Osteoblast (primary cell): ENCODE measurements at regions not wholly inside any gene's neighbourhood (a gene's known extent, or its start where the extent isn't known, plus 50 kb on each side); places are given as distances from the start of the nearest gene placed in this dataset.

Experiments used
- DNase-seq: peaks from one replicate; pipeline ENCODE4 v3.0.0; 2011; ENCODE audit warnings: low spot score, mixed read lengths; ENCODE audit not compliant: insufficient read length; ENCODE audit errors: missing footprints
- H2AFZ ChIP-seq: 2 replicates; pipeline ENCODE4 v1.6.0; 2011; ENCODE audit warnings: mild to moderate bottlenecking, low read length
- H3K27ac ChIP-seq: 2 replicates; pipeline ENCODE4 v1.5.1; 2011; ENCODE audit warnings: mild to moderate bottlenecking, low read depth, low read length, moderate library complexity
- H3K27me3 ChIP-seq: 2 replicates; pipeline ENCODE4 v1.6.0; 2012; ENCODE audit warnings: mild to moderate bottlenecking, control low read depth, inconsistent platforms, low read length, moderate library complexity; ENCODE audit not compliant: insufficient read depth
- H3K36me3 ChIP-seq: 2 replicates; pipeline ENCODE4 v1.5.1; 2011; ENCODE audit warnings: mild to moderate bottlenecking, low read length, control low read depth, moderate library complexity; ENCODE audit not compliant: insufficient read depth
- H3K4me1 ChIP-seq: 2 replicates; pipeline ENCODE4 v1.5.1; 2011; ENCODE audit warnings: mild to moderate bottlenecking, low read length, control low read depth, moderate library complexity; ENCODE audit not compliant: insufficient read depth
- H3K4me2 ChIP-seq: 2 replicates; pipeline ENCODE4 v1.6.0; 2011; ENCODE audit warnings: mild to moderate bottlenecking, low read length; ENCODE audit not compliant: insufficient read depth
- H3K4me3 ChIP-seq: fragments of 200-600 bp; sonication (generic); 3 replicates; pipeline ENCODE4 v1.5.1; 2012; ENCODE audit warnings: mild to moderate bottlenecking, low read length, inconsistent platforms; ENCODE audit not compliant: insufficient read depth
- H3K79me2 ChIP-seq: 2 replicates; pipeline ENCODE4 v1.6.0; 2012; ENCODE audit warnings: mild to moderate bottlenecking, low read length, control low read depth, inconsistent platforms; ENCODE audit not compliant: insufficient read depth
- H3K9me3 ChIP-seq: 2 replicates; pipeline ENCODE4 v1.5.1; 2011; ENCODE audit warnings: low read depth, low read length, control low read depth
- H4K20me1 ChIP-seq: 2 replicates; pipeline ENCODE4 v1.6.0; 2012; ENCODE audit warnings: mild to moderate bottlenecking, low read length, control low read depth; ENCODE audit not compliant: insufficient read depth
- TF ChIP-seq, protein P1 (sequence below): IDR thresholded peaks from 2 replicates; pipeline ENCODE4 v1.5.1; 2011; ENCODE audit warnings: mild to moderate bottlenecking, low read depth, low read length, moderate library complexity; ENCODE audit errors: extremely low read depth

DNA sequence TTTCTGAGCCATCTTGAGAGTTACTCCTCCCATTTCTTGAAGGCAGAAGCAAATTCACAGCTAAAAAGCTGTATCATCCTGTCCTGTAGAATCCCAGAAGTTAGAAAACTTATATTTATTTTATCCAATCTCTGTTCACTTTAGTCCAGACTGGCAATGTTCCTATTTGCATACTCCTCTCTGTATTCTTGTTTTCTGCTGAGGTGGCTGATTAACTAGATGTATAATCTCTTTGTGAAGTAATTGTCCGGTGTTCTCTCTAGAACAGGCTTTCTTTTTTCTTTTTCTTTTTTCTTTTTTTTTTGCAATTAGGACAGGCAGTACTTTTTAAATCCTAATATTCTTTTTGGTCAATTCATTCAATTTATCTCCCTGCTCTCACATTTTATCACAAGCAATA, 411.0 kb downstream of the KCNJ3 start:
- TF ChIP-seq, protein P1, sequence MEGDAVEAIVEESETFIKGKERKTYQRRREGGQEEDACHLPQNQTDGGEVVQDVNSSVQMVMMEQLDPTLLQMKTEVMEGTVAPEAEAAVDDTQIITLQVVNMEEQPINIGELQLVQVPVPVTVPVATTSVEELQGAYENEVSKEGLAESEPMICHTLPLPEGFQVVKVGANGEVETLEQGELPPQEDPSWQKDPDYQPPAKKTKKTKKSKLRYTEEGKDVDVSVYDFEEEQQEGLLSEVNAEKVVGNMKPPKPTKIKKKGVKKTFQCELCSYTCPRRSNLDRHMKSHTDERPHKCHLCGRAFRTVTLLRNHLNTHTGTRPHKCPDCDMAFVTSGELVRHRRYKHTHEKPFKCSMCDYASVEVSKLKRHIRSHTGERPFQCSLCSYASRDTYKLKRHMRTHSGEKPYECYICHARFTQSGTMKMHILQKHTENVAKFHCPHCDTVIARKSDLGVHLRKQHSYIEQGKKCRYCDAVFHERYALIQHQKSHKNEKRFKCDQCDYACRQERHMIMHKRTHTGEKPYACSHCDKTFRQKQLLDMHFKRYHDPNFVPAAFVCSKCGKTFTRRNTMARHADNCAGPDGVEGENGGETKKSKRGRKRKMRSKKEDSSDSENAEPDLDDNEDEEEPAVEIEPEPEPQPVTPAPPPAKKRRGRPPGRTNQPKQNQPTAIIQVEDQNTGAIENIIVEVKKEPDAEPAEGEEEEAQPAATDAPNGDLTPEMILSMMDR = no peak
- Histone ChIP-seq H3K27ac (no peak overlapping the region), H3K27me3 (no peaks in the 10 kb centered on the region)

GRCh38 chr2:155100261-155100660, 401.8 kb downstream of the KCNJ3 start:
- no peak overlapping the region for H3K27ac ChIP-seq
- H3K4me2 ChIP-seq = no peak overlapping the region
- no peak overlapping the region for H2AFZ ChIP-seq
- H3K79me2 ChIP-seq = no peaks in the 10 kb centered on the region
- no peaks in the 10 kb centered on the region for H3K36me3 ChIP-seq
- H3K4me1 ChIP-seq = no peaks in the 10 kb centered on the region
- H3K4me3 ChIP-seq = no peak overlapping the region
- no peaks in the 10 kb centered on the region for H3K27me3 ChIP-seq
- DNase-seq = no peak
- H3K9me3 ChIP-seq = no peaks in the 10 kb centered on the region
- TF ChIP-seq, protein P1 = no peak
- H4K20me1 ChIP-seq = no peaks in the 10 kb centered on the region

More for the DNA sequence above, 411.0 kb downstream of the KCNJ3 start:
- Histone ChIP-seq H3K36me3 (no peaks in the 10 kb centered on the region), H3K4me3 (no peak overlapping the region), H3K4me1 (no peaks in the 10 kb centered on the region), H3K79me2 (no peaks in the 10 kb centered on the region), H3K9me3 (no peaks in the 10 kb centered on the region), H4K20me1 (no peaks in the 10 kb centered on the region), H2AFZ (no peak overlapping the region), H3K4me2 (no peak overlapping the region)
- DNase-seq = no peak

GRCh38 chr2:155099784-155100183, 401.3 kb downstream of the KCNJ3 start:
- Histone ChIP-seq H4K20me1 (no peaks in the 10 kb centered on the region), H3K4me3 (no peak overlapping the region), H3K36me3 (no peaks in the 10 kb centered on the region), H3K27ac (no peak overlapping the region), H3K4me1 (no peaks in the 10 kb centered on the region), H3K27me3 (no peaks in the 10 kb centered on the region), H3K4me2 (no peak overlapping the region), H3K79me2 (no peaks in the 10 kb centered on the region), H2AFZ (no peak overlapping the region), H3K9me3 (no peaks in the 10 kb centered on the region)
- TF ChIP-seq, protein P1 = no peak
- DNase-seq = no peak

GRCh38 chr2:155095613-155096012, 397.1 kb downstream of the KCNJ3 start:
- H3K27ac ChIP-seq = no peak overlapping the region
- DNase-seq = no peak
- H3K4me2 ChIP-seq = no peak overlapping the region
- no peaks in the 10 kb centered on the region for H3K79me2 ChIP-seq
- TF ChIP-seq, protein P1 = no peak
- H3K4me3 ChIP-seq = no peak overlapping the region
- H3K9me3 ChIP-seq = no peaks in the 10 kb centered on the region
- H3K36me3 ChIP-seq = no peaks in the 10 kb centered on the region
- no peaks in the 10 kb centered on the region for H3K27me3 ChIP-seq
- no peak overlapping the region for H2AFZ ChIP-seq
- no peaks in the 10 kb centered on the region for H3K4me1 ChIP-seq
- no peaks in the 10 kb centered on the region for H4K20me1 ChIP-seq
